HepG2 (cell line): ENCODE measurements at regions not wholly inside any gene's neighbourhood (a gene's known extent, or its start where the extent isn't known, plus 50 kb on each side); places are given as distances from the start of the nearest gene placed in this dataset.

ENCODE experiments used
- FOXO1 ChIP-seq: sonication (generic); formaldehyde crosslinking; IDR thresholded peaks from 2 replicates; pipeline ENCODE4 v1.4.0; 2020; ENCODE audit warnings: missing genetic modification reagents
- MATR3 ChIP-seq: sonication (generic); formaldehyde crosslinking; IDR thresholded peaks from 2 replicates; pipeline ENCODE4 v1.4.0; 2020; ENCODE audit warnings: missing genetic modification reagents
- NFKBIZ ChIP-seq: IDR thresholded peaks from 2 replicates; pipeline ENCODE4 v1.6.1; 2018; ENCODE audit warnings: missing genetic modification reagents, missing compliant biosample characterization
- PHF20 ChIP-seq: sonication (generic); formaldehyde crosslinking; IDR thresholded peaks from 2 replicates; pipeline ENCODE4 v1.5.0; 2020; ENCODE audit warnings: mild to moderate bottlenecking, missing genetic modification reagents
- TIGD3 ChIP-seq: sonication (generic); formaldehyde crosslinking; IDR thresholded peaks from 2 replicates; pipeline ENCODE4 v1.5.1; 2020; ENCODE audit warnings: mild to moderate bottlenecking, missing genetic modification reagents, borderline replicate concordance
- TSC22D2 ChIP-seq: sonication (generic); formaldehyde crosslinking; IDR thresholded peaks from 2 replicates; pipeline ENCODE4 v1.5.1; 2020; ENCODE audit warnings: missing genetic modification reagents, mild to moderate bottlenecking, borderline replicate concordance
- U2AF1 ChIP-seq: fragments of 200-400 bp; formaldehyde crosslinking; optimal IDR thresholded peaks from 2 replicates; pipeline ENCODE3; 2017; ENCODE audit warnings: mild to moderate bottlenecking, low read depth, low read length
- ZBTB14 ChIP-seq: sonication (generic); formaldehyde crosslinking; IDR thresholded peaks from 2 replicates; pipeline ENCODE4 v1.4.0; 2020; ENCODE audit warnings: missing genetic modification reagents
- ZBTB49 ChIP-seq: sonication (generic); formaldehyde crosslinking; IDR thresholded peaks from 2 replicates; pipeline ENCODE4 v1.4.0; 2020; ENCODE audit warnings: missing genetic modification reagents, borderline replicate concordance
- ZKSCAN1 ChIP-seq: fragments of 150-350 bp; IDR thresholded peaks from 2 replicates; pipeline ENCODE4 v1.6.1; 2014; ENCODE audit warnings: low read length
- ZNF138 ChIP-seq: sonication (generic); formaldehyde crosslinking; IDR thresholded peaks from 2 replicates; pipeline ENCODE4 v1.5.0; 2020; ENCODE audit warnings: mild to moderate bottlenecking, low read depth, missing genetic modification reagents
- ZNF431 ChIP-seq: sonication (generic); formaldehyde crosslinking; IDR thresholded peaks from 2 replicates; pipeline ENCODE4 v1.9.0; 2022; ENCODE audit warnings: missing genetic modification reagents, low read depth, mild to moderate bottlenecking, borderline replicate concordance

- no peak for TF ChIP-seq FOXO1 (CRISPR knock-in tag)
- no peak for TF ChIP-seq ZKSCAN1
- no peak for TF ChIP-seq MATR3 (CRISPR knock-in tag)
- no peak for TF ChIP-seq U2AF1
- no peak for TF ChIP-seq TIGD3
- no peak for TF ChIP-seq ZBTB14 (CRISPR knock-in tag)
- no peak for TF ChIP-seq TSC22D2
- no peak for TF ChIP-seq ZBTB49
- TF ChIP-seq ZNF431 (CRISPR knock-in tag): no peak
- no peak for TF ChIP-seq NFKBIZ (CRISPR knock-in tag)
- TF ChIP-seq PHF20 (CRISPR knock-in tag): no peak
- TF ChIP-seq ZNF138: no peak
These were observed 345.5 kb upstream of the PTGER4 start (continued) for GRCh38 chr5:40334242-40334635.
